K562 (cell line): ENCODE measurements at regions not wholly inside any gene's neighbourhood (a gene's known extent, or its start where the extent isn't known, plus 50 kb on each side); places are given as distances from the start of the nearest gene placed in this dataset.

ENCODE experiments used
- ATAC-seq: fragments of 200-7000 bp; cut with Tn5 transposase; 3 replicates; pipeline ENCODE4 v1.9.1; 2020; ENCODE audit warnings: moderate library complexity
- BruUV-seq: library from RNA; stranded (reverse); fragments of 400-500 nt; replicated peaks from 2 replicates; lab custom pipeline; 2021; lab: Mats Ljungman, UMichigan
- CTCF ChIA-PET: fragments of 300-600 bp; formaldehyde crosslinking; extraction: SDS; loops from one replicate; lab custom pipeline; 2021; ENCODE audit warnings: low intra/inter-chr PET ratio; lab: Yijun Ruan, JAX
- POLR2A ChIA-PET: fragments of 300-600, 350-650 bp; sonication (Branson Sonifier 250); formaldehyde crosslinking; extraction: SDS; loops from one replicate; lab custom pipeline; 2021; ENCODE audit warnings: antibody characterized with exemption, inconsistent platforms; lab: Yijun Ruan, JAX
- DNase-seq, 4 experiments: peaks; one replicate each; pipeline versions ENCODE4 v3.0.0 to v3.0.0-alpha.2; 2011 to 2018; ENCODE audit warnings: low spot score in 3 of 4, mixed read lengths in 3 of 4; ENCODE audit errors: extremely low read depth in 1 of 4
- FAIRE-seq: peaks from 2 replicates; lab custom pipeline; 2011; peaks lifted over from hg19 to GRCh38; lab: Jason Lieb, UNC
- H2AFZ ChIP-seq: 2 replicates; pipeline ENCODE4 v1.6.0; 2011; ENCODE audit warnings: low read depth, low read length, control low read depth, inconsistent platforms
- H3K27ac ChIP-seq: fragments of 200-600 bp; 3 replicates; pipeline ENCODE4 v1.8.0; 2011; ENCODE audit warnings: low read depth, mild to moderate bottlenecking, control low read depth, inconsistent platforms, low read length, moderate library complexity, mixed read lengths; ENCODE audit errors: extremely low read depth
- H3K27me3 ChIP-seq, 2 experiments: fragments of 300-600 bp in 1 of 2; 2 replicates in 1 of 2; 3 replicates in 1 of 2; pipeline versions ENCODE4 v1.6.0 to v1.8.0; 2011; ENCODE audit warnings: inconsistent platforms in 2 of 2, low read length in 2 of 2, mild to moderate bottlenecking in 1 of 2, mixed read lengths in 1 of 2, moderate library complexity in 1 of 2; ENCODE audit not compliant: control insufficient read depth in 2 of 2, insufficient read depth in 2 of 2
- H3K36me3 ChIP-seq: fragments of 300-600 bp; 3 replicates; pipeline ENCODE4 v1.8.0; 2011; ENCODE audit warnings: mild to moderate bottlenecking, low read length, inconsistent platforms; ENCODE audit not compliant: control insufficient read depth, insufficient read depth
- H3K4me1 ChIP-seq, 2 experiments: fragments of 200-600 bp in 1 of 2; replicated peaks in 1 of 2; 2 replicates in 1 of 2; 3 replicates in 1 of 2; pipeline versions ENCODE4 v1.5.1 to v1.8.0; 2011; ENCODE audit warnings: inconsistent platforms in 2 of 2, low read length in 2 of 2, mild to moderate bottlenecking in 1 of 2, mixed read lengths in 1 of 2, moderate library complexity in 1 of 2; ENCODE audit not compliant: control insufficient read depth in 2 of 2, insufficient read depth in 2 of 2
- H3K4me2 ChIP-seq: 2 replicates; pipeline ENCODE4 v1.6.1; 2011; ENCODE audit warnings: low read length, control low read depth, inconsistent platforms, mixed read lengths; ENCODE audit not compliant: insufficient read depth
- H3K4me3 ChIP-seq: fragments of 200-600 bp; sonication (generic), shearing (Covaris generic); 2 replicates; pipeline ENCODE4 v1.5.1; 2016; ENCODE audit warnings: control low read depth, inconsistent platforms
- H3K79me2 ChIP-seq: fragments of 200-600 bp; 3 replicates; pipeline ENCODE4 v1.8.0; 2011; ENCODE audit warnings: low read length, inconsistent platforms; ENCODE audit not compliant: control insufficient read depth, insufficient read depth
- H3K9ac ChIP-seq, 2 experiments: 2 replicates each; pipeline versions ENCODE4 v1.6.0 to v1.6.1; 2011; ENCODE audit warnings: low read depth in 2 of 2, low read length in 2 of 2, control low read depth in 1 of 2, inconsistent platforms in 1 of 2, mild to moderate bottlenecking in 1 of 2, mixed read lengths in 1 of 2; ENCODE audit not compliant: insufficient read depth in 1 of 2
- H3K9me1 ChIP-seq: one replicate; pipeline ENCODE4 v1.6.0; 2011; ENCODE audit warnings: inconsistent platforms, mild to moderate bottlenecking, low read length, moderate library complexity; ENCODE audit not compliant: control insufficient read depth, insufficient read depth
- H3K9me3 ChIP-seq: replicated peaks from 2 replicates; pipeline ENCODE4 v1.5.1; 2011; ENCODE audit warnings: low read depth, low read length, inconsistent platforms; ENCODE audit not compliant: control insufficient read depth, insufficient read depth
- H4K20me1 ChIP-seq: replicated peaks from 2 replicates; pipeline ENCODE4 v1.6.1; 2011; ENCODE audit warnings: low read length, inconsistent platforms, mixed read lengths; ENCODE audit not compliant: control insufficient read depth, insufficient read depth
- ETV1 ChIP-seq: fragments of 450-650 bp; conservative IDR thresholded peaks from 2 replicates; pipeline ENCODE4 v1.6.1; 2016; ENCODE audit warnings: missing genetic modification characterization, control low read depth, low read depth, missing compliant biosample characterization
- PHF20 ChIP-seq: fragments of 450-650 bp; IDR thresholded peaks from 2 replicates; pipeline ENCODE4 v1.6.1; 2018; ENCODE audit not compliant: partially characterized antibody
- SMAD1 ChIP-seq: fragments of 150-350 bp; IDR thresholded peaks from 2 replicates; pipeline ENCODE4 v1.6.1; 2014; ENCODE audit warnings: low read length, low read depth; ENCODE audit not compliant: partially characterized antibody
- U2AF1 ChIP-seq: fragments of 200-400 bp; formaldehyde crosslinking; optimal IDR thresholded peaks from 2 replicates; pipeline ENCODE3; 2017; ENCODE audit warnings: mild to moderate bottlenecking, low read depth, low read length, moderate library complexity
- ZBTB40 ChIP-seq, 2 experiments: fragments of 450-650 bp in 1 of 2; sonication (generic) in 1 of 2; formaldehyde crosslinking in 1 of 2; IDR thresholded peaks; 2 replicates each; pipeline versions ENCODE4 v1.7.1 to v1.9.0; 2016 to 2022; ENCODE audit warnings: inconsistent platforms in 1 of 2, mild to moderate bottlenecking in 1 of 2, missing genetic modification reagents in 1 of 2
- ZNF444 ChIP-seq: fragments of 250-450 bp; sonication (Bioruptor Pico); IDR thresholded peaks from 2 replicates; pipeline ENCODE4 v1.4.0; 2020; ENCODE audit warnings: mild to moderate bottlenecking, moderate library complexity
- WGBS: fragments of 100-300 bp; shearing (Covaris generic); methylation state at CpG from one replicate; pipeline ENCODE4 v1.1.6; 2016; ENCODE audit warnings: low coverage, mixed read lengths; ENCODE audit not compliant: insufficient coverage; ENCODE audit errors: missing lambda C conversion rate; 5-methylcytosine and 5-hydroxymethylcytosine counted together
- in situ Hi-C: fragments of 300-500 bp; cut with MboI; formaldehyde crosslinking; loops from 4 replicates; pipeline ENCODE4 v1.15.0; 2018; ENCODE audit warnings: inconsistent platforms, mixed read lengths
- intact Hi-C: fragments of 100-400 bp; cut with micrococcal nuclease; formaldehyde crosslinking; loops from 2 replicates; pipeline ENCODE4 v1.14.2; 2022
- TF ChIP-seq, protein P1 (sequence below), 2 experiments: IDR thresholded peaks; 2 replicates each; pipeline ENCODE4 v1.6.1; 2012; ENCODE audit warnings: improper control_type of control experiment in 2 of 2, low read depth in 2 of 2, low read length in 2 of 2, borderline replicate concordance in 1 of 2

GRCh38 chr2:120881981-120882788, 146.5 kb downstream of the GLI2 start:
- ATAC-seq (peak; percentile 20; the same call in 1 of the 3 replicates), DNase-seq (no peak), FAIRE-seq (no peak)
- H4K20me1 ChIP-seq: peaks cover 11% of the 10 kb centered on the region; the same call in 1 of the 2 replicates
- H3K9me3 ChIP-seq: no peaks in the 10 kb centered on the region
- CTCF ChIA-PET: no interaction called here
- no peaks in the 10 kb centered on the region for H3K79me2 ChIP-seq
- H3K27me3 ChIP-seq: peaks cover 53 to 79% of the 10 kb centered on the region in 2 experiments
- POLR2A ChIA-PET: interaction anchor here (1.1 to 1.4 kb wide), 2 partner anchors 13 to 16 kb away, joined by 3 to 4 read pairs; no protein-coding TSS in a partner anchor
- H2AFZ ChIP-seq: no peak overlapping the region
- no peaks in the 10 kb centered on the region for H3K36me3 ChIP-seq
- no peak overlapping the region; a peak in 1 of 4 replicates for H3K9ac ChIP-seq
- H3K4me2 ChIP-seq: no peak overlapping the region
- intact Hi-C loops: loop anchor here (10.0 kb wide), 1 partner anchor 193 kb away; no protein-coding TSS in a partner anchor
- WGBS: 4% methylated on average over 21 of the region's 21 CpGs
- in situ Hi-C loops: no loop called here
- BruUV-seq: no TSS peak
- no peak overlapping the region for H3K4me3 ChIP-seq
- H3K4me1 ChIP-seq: peaks cover 0 to 12% of the 10 kb centered on the region in 2 experiments; a peak in 2 of 5 replicates
- no peak overlapping the region for H3K27ac ChIP-seq
- TF ChIP-seq, protein P1, sequence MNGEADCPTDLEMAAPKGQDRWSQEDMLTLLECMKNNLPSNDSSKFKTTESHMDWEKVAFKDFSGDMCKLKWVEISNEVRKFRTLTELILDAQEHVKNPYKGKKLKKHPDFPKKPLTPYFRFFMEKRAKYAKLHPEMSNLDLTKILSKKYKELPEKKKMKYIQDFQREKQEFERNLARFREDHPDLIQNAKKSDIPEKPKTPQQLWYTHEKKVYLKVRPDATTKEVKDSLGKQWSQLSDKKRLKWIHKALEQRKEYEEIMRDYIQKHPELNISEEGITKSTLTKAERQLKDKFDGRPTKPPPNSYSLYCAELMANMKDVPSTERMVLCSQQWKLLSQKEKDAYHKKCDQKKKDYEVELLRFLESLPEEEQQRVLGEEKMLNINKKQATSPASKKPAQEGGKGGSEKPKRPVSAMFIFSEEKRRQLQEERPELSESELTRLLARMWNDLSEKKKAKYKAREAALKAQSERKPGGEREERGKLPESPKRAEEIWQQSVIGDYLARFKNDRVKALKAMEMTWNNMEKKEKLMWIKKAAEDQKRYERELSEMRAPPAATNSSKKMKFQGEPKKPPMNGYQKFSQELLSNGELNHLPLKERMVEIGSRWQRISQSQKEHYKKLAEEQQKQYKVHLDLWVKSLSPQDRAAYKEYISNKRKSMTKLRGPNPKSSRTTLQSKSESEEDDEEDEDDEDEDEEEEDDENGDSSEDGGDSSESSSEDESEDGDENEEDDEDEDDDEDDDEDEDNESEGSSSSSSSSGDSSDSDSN (IDR thresholded peaks at IDR 0.05; ENCODE audit: borderline replicate concordance in 1 of 2, low read depth in 2 of 2, low read length in 2 of 2): peak in 1 of 2 experiments; percentile 72; a peak in 1 of 4 replicates
- TF ChIP-seq ZBTB40 (IDR thresholded peaks at IDR 0.05) (no peak), ZBTB40 (CRISPR knock-in tag; IDR thresholded peaks at IDR 0.05) (no peak), PHF20 (no peak), ZNF444 (CRISPR knock-in tag) (no peak), SMAD1 (no peak), ETV1 (no peak), U2AF1 (no peak)
- no peaks in the 10 kb centered on the region for H3K9me1 ChIP-seq
